Lung microvascular endothelial cell (primary cell): ENCODE measurements at regions not wholly inside any gene's neighbourhood (a gene's known extent, or its start where the extent isn't known, plus 50 kb on each side); places are given as distances from the start of the nearest gene placed in this dataset.
"Not testable (repeated sequence)": the region's sequence is repeated elsewhere in the genome, so short reads cannot be mapped to it uniquely, and the experiment has no call there.

Experiments
- DNase-seq, 2 donors: peaks; one replicate each; pipeline versions ENCODE4 v3.0.0 to v3.0.0-alpha.2; 2010; ENCODE audit warnings: low read depth in 2 of 2

DNA sequence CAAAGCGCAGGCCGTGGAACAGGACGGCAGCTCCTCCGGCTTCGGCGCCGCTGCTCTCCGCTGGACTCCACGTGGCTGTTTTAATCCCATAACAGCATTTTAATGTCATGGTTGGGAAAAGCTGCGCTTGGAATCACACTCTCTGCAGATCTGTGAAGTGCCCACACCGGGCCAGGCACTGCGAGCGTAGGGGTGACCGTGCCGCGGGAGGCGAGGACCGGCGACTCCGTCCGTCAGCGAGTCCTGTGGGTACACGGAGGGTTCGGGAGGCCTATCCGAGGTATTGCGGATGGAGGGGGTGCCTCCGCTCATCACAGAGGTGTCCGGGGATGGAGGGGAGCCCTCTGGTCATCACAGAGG lies 198.0 kb upstream of the SALL3 start:
- no peak for DNase-seq

- DNase-seq = no peak
Observed at GRCh38 chr18:78782951-78783563, 196.6 kb upstream of the SALL3 start.

- no peak for DNase-seq
Observed at GRCh38 chr18:78783564-78783960, 196.1 kb upstream of the SALL3 start.

GRCh38 chr18:78784861-78785260 lies 194.8 kb upstream of the SALL3 start:
- no peak for DNase-seq

DNA sequence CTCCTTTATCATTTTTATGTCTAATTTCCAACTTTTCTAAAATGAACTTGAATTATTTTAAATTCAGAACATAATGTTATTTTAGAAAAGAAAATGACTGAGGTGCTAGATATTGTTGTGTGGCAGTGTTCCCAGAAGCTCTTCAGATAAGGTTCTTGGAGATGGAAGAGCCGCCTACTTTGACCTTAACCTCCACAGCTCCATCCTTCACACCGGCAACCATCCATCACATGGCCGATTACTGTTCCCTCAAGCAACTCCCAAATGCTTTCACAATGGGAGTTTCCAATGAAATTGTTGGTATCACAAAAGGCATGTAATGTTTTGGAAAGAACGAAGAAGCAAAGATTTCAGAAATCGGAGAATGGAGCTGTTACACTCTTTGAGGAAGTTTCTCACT lies 193.9 kb upstream of the SALL3 start:
- no peak for DNase-seq

- no peak for DNase-seq
Observed at GRCh38 chr18:78786776-78787175, 192.8 kb upstream of the SALL3 start.

GRCh38 chr18:78787751-78788150 lies 191.9 kb upstream of the SALL3 start:
- DNase-seq = no peak

DNA sequence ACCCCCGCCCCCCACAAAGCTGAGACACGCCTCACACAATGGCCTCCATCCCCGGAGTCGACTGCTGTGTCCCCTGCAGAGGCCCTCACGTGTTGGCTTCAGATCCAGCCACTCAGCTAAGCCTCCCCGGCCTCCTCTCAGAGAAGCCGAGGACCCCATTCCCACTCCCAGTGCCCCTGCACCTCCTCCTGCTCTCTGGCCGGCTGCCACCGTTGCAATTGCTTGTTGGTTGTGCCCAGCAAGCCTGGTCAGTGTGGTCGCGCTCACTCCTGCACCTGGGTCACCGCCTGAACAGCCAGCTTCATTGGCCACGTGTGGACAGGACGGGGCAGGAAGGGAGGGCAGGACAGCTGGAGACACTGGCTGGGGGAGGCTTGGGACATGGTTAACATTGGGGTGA lies 191.5 kb upstream of the SALL3 start:
- no peak for DNase-seq

GRCh38 chr18:78789850-78790249 lies 189.8 kb upstream of the SALL3 start:
- DNase-seq = no peak

DNA sequence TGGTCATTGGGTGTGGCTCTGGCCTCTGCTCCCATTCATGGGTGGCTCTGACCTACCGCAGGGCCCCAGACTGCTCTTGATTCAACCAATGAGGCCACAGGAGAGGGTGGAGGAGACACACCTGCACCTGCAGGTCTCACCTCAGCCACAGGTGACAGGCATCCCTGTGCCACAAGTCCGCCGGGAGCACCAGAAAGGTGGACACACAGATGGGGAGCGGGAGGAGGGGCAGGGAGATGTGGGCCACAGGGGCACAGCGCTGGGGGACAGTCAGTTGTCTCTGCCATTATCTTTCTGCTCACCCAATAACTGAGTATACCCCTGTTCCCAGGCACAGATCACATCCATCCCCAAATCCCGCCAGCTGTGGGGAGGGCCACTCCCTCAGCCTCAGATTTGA lies 189.1 kb upstream of the SALL3 start:
- no peak for DNase-seq

GRCh38 chr18:78790960-78791359 lies 188.7 kb upstream of the SALL3 start:
- no peak for DNase-seq

DNA sequence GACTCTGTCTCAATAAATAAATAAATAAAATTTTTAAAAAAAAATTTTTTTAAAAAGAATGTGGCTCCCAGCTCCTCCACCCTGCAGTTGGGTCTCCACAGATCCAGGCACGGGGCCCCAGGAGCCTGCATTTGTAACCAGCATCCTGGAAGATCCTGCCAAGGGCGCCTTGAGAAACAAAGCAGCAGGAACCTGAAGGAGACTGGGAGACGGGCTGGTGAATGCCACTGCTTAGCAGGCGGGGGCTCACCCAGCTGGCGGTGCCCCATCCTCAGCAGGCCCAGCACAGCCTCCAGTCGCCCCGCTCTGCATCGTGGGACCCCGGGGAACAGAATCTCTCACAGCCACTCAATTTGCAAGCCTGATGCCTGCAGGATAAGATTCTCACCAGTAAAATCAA lies 187.5 kb upstream of the SALL3 start:
- DNase-seq = no peak

GRCh38 chr18:78792736-78793135 lies 186.9 kb upstream of the SALL3 start:
- DNase-seq = no peak

DNA sequence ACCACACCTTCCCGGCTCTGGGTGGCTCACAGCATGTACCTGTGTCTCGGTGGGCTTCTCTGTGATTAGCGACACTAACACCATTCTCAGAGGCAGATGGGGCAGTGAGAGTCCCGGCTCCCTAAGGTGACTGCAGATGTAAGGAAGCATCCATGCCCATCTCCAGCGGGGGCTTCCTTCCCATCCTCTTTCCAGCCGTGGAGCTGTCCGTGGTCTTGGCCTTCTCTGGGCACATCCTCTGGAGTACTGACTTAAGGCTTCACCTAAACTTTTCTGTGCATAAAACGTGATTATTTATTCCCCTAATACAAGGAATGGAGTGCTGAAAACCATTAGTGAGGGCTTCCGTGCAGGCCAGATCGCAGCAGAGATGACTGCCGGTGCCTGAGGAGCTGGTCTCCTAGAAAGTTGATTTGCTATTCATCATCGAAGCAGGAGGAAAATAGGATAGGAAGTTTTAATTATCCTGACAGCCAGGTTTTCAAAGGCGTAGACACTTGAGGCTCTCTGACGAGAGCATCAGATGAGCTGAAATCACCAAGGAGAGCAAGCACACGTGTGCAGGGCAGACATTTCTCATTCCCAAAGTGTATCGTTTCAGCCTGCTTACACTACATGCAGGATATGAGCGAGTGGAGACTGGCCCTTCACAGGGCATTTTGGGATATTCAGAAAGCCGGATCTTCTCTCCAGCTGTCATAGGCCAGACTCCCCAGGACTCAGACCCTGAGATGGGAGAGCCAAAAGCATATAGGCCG lies 186.1 kb upstream of the SALL3 start:
- no peak for DNase-seq

DNA sequence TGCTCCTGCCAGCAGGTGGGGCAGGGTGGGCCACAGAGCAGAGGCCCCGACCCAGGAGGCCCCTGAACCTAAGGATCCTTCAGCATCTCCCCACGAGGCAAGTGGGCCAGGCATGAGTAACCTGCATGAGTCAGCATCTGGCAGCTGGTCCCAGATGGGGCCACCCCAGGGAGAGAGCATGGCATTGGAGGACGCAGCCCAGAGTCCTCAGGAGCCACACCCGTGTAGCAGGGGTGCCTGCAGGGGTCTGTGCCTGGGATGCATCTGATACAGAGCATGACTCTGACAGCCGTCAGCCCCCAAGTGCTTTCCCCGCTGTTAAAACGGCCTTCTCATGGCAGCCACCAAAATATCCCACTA lies 185.6 kb upstream of the SALL3 start:
- DNase-seq = no peak

- DNase-seq = no peak
Observed at GRCh38 chr18:78796693-78797455, 182.7 kb upstream of the SALL3 start.

DNA sequence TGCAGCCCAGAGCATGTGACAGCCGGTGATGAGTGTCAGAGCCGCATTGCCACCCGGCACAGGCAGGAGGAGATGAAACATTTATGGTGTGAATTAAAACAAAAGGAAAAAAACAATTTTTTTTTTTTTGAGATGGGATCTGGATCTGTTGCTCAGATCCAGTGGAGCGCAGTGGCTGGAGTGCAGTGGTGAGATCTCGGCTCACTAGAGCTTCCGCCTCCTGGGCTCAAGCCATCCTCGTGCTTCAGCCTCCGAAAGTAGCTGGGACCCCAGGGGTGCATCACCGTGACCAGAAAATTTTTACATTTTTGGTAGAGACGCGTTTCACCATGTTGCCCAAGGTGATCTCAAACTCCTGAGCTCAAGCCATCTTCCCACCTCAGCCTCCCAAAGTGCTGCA lies 182.1 kb upstream of the SALL3 start:
- no peak for DNase-seq

DNA sequence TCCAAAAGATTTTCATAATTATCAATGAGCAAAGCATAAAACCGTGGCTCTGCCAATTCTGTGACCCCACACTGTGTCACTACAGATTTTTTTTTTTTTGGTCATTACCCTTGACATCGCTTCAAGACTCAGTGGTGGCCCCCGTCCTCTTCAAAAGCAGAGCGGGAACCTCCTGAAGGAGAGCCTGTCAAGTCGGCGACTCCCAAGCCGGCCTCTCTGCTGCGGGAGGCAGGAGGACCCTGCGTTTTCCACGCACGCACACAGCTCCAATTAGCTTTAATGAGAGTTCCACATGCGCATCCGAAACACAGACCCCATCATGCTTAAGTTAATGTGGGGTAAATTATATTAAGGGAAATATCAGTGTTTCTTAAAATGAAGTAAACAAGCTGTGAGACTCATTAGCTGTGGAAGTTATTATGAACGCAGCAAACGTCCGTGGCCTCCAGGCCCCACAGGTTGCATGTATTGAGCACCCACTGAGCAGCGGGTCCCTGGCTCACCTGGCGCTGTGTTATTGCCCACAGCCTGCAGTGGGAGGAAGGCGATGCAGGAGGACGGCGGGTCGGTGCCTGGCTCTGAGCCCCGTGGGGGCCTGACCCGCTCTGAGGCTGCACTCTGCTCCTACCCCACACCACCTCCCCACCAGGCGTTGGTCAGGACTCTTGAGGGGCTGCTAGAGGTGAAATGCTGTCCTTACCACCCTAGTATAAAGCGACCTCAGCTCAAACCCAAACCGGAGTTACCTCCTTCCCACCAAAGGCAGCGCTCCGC lies 181.0 kb upstream of the SALL3 start:
- no peak for DNase-seq

DNA sequence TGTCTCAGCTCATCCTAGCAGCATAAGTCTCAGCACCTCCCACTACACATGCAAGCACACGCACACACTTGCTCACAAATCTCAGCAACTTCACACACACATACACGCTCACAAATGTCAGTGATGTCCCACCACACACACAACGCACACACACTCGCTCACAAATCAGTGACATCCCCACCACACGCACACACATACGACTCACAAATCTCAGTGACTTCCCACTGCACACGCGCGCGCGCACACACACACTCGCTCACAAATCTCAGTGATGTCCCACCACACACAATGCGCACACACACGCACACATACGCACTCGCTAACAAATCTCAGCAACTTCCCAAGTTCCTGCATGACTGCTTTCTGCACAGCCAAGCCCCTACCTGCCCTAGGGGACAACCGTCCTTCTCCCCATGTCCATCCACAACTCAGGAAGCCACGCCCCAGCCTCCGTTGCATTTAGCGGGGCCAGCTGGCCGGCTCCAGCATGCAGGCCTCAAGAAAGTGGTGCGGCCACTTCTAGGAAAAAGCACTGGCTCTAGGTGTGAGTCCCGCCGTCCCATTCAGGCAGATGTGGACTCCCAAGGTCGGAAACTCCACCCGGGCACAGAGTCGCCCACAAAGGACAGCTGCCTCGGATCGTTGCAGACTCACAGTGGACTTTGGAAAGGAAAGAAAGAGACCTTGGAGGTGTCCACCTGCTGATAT lies 180.1 kb upstream of the SALL3 start:
- no peak for DNase-seq

- not testable (repeated sequence) for DNase-seq
Observed at GRCh38 chr18:78800102-78800851, 179.3 kb upstream of the SALL3 start.

DNA sequence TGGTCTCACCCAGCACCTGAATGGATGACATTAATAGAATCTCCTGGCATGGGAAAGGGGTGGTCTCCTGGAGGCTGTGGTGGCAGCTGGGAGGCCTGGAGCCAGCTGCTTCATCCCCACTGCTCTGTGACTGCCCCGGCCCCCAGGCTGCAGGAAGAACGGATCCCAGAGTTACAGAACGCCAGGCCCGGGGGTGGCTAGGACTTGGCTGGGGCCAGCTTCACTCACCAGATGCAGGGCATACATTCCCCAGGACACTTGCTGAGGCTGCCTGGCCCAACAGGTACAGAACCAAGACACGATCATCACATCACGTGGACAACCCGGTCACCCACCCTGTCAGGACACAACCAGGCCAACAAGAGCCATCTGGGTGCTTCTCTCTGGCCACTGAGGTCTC lies 178.6 kb upstream of the SALL3 start:
- DNase-seq = no peak
